Gastroesophageal sphincter (tissue), 4 donors: ENCODE measurements at regions not wholly inside any gene's neighbourhood (a gene's known extent, or its start where the extent isn't known, plus 50 kb on each side); places are given as distances from the start of the nearest gene placed in this dataset.

Source experiments
- ATAC-seq: fragments of 150-250 bp; one replicate; pipeline ENCODE4 v1.9.1; 2016; ENCODE audit warnings: mild to moderate bottlenecking, moderate library complexity
- H3K27ac ChIP-seq, 4 donors: fragments of 200-600 bp; sonication (generic) in 3 of 4; 1 replicate in 3 of 4; 2 replicates in 1 of 4; pipeline ENCODE4 v1.5.1; 2016 to 2019
- H3K27me3 ChIP-seq: fragments of 200-600 bp; sonication (generic); one replicate; pipeline ENCODE4 v1.5.1; 2019
- H3K36me3 ChIP-seq, 2 donors: fragments of 200-600 bp; sonication (generic); one replicate each; pipeline ENCODE4 v1.5.1; 2019; ENCODE audit warnings: control low read depth in 1 of 2
- H3K4me1 ChIP-seq, 3 donors: fragments of 200-600 bp; sonication (generic); 1 replicate in 2 of 3; 2 replicates in 1 of 3; pipeline ENCODE4 v1.5.1; 2016 to 2019; ENCODE audit warnings: control low read depth in 2 of 3
- H3K4me3 ChIP-seq, 2 donors: fragments of 200-600 bp; sonication (generic); one replicate each; pipeline ENCODE4 v1.5.1; 2019; ENCODE audit warnings: mild to moderate bottlenecking in 1 of 2, moderate library complexity in 1 of 2
- H3K9me3 ChIP-seq, 3 donors: fragments of 200-600 bp; sonication (generic); one replicate each; pipeline ENCODE4 v1.5.1; 2017 to 2019; ENCODE audit warnings: control low read depth in 2 of 3
- CTCF ChIP-seq, 4 experiments: fragments of 200-600 bp in 2 of 4; fragments of 450-650 bp in 2 of 4; sonication (generic) in 1 of 4; IDR thresholded peaks; one replicate each; pipeline ENCODE4 v1.5.1; 2017 to 2019; ENCODE audit warnings: antibody characterized with exemption in 4 of 4, mild to moderate bottlenecking in 2 of 4, moderate library complexity in 2 of 4
- EP300 ChIP-seq: sonication (generic); formaldehyde crosslinking; IDR thresholded peaks from one replicate; pipeline ENCODE4 v1.6.1; 2017; ENCODE audit warnings: antibody characterized with exemption, mild to moderate bottlenecking
- POLR2A ChIP-seq, 2 donors: fragments of 450-650 bp; IDR thresholded peaks; one replicate each; pipeline ENCODE4 v1.6.1; 2017; ENCODE audit warnings: antibody characterized with exemption in 2 of 2, mild to moderate bottlenecking in 2 of 2, moderate library complexity in 1 of 2
- POLR2AphosphoS5 ChIP-seq: sonication (generic); formaldehyde crosslinking; IDR thresholded peaks from one replicate; pipeline ENCODE4 v1.6.1; 2017; ENCODE audit warnings: antibody characterized with exemption
- WGBS, 2 donors: methylation state at CpG; one replicate each; pipeline ENCODE4 v1.1.5; 2018; ENCODE audit warnings: low coverage in 1 of 2; 5-methylcytosine and 5-hydroxymethylcytosine counted together

- ATAC-seq, result no peak
- H3K27me3 ChIP-seq, result no peaks in the 10 kb centered on the region
- H3K27ac ChIP-seq, result no peak overlapping the region
- H3K4me1 ChIP-seq, result no peaks in the 10 kb centered on the region
- no peaks in the 10 kb centered on the region for H3K9me3 ChIP-seq
- no peak overlapping the region for H3K4me3 ChIP-seq
- WGBS, 2 donors, result 17 to 28% methylated on average over 2 of the region's 2 CpGs
- H3K36me3 ChIP-seq, result no peaks in the 10 kb centered on the region
- TF ChIP-seq EP300 (no peak), CTCF (IDR thresholded peaks at IDR 0.05) (no peak), POLR2AphosphoS5 (no peak), POLR2A (IDR thresholded peaks at IDR 0.05) (no peak)
Measured at GRCh38 chr6:153539602-153540001, 408.5 kb upstream of the RGS17 start.

GRCh38 chr6:153538491-153538890, 407.4 kb upstream of the RGS17 start:
- WGBS, 2 donors, result 59 to 76% methylated on average over 1 of the region's 1 CpG
- H3K27me3 ChIP-seq, result no peaks in the 10 kb centered on the region
- no peaks in the 10 kb centered on the region for H3K4me1 ChIP-seq
- H3K9me3 ChIP-seq, result no peaks in the 10 kb centered on the region
- no peak overlapping the region for H3K27ac ChIP-seq
- no peak for ATAC-seq
- no peak for TF ChIP-seq CTCF (IDR thresholded peaks at IDR 0.05)
- TF ChIP-seq POLR2A (IDR thresholded peaks at IDR 0.05), result no peak
- TF ChIP-seq EP300, result no peak
- no peak for TF ChIP-seq POLR2AphosphoS5
- no peaks in the 10 kb centered on the region for H3K36me3 ChIP-seq
- no peak overlapping the region for H3K4me3 ChIP-seq

GRCh38 chr6:153537422-153537821, 406.3 kb upstream of the RGS17 start:
- H3K36me3 ChIP-seq, result no peaks in the 10 kb centered on the region
- no peak for ATAC-seq
- TF ChIP-seq POLR2A (IDR thresholded peaks at IDR 0.05) (no peak), CTCF (IDR thresholded peaks at IDR 0.05) (no peak), POLR2AphosphoS5 (no peak), EP300 (no peak)
- WGBS, 2 donors, result 58% methylated on average over 1 of the region's 1 CpG; no CpG with 5 or more reads in 1 of the 2 donors
- H3K27me3 ChIP-seq, result no peaks in the 10 kb centered on the region
- H3K4me3 ChIP-seq, result no peak overlapping the region
- H3K9me3 ChIP-seq, result no peaks in the 10 kb centered on the region
- no peaks in the 10 kb centered on the region for H3K4me1 ChIP-seq
- H3K27ac ChIP-seq, result no peak overlapping the region

GRCh38 chr6:153526479-153526878, 395.4 kb upstream of the RGS17 start:
- 61 to 89% methylated on average over 3 of the region's 3 CpGs for WGBS, 2 donors

More at GRCh38 chr6:153526479-153526878, 395.4 kb upstream of the RGS17 start:
- Histone ChIP-seq H3K4me3 (no peak overlapping the region), H3K27me3 (no peaks in the 10 kb centered on the region), H3K36me3 (no peaks in the 10 kb centered on the region), H3K4me1 (no peaks in the 10 kb centered on the region), H3K27ac (no peak overlapping the region), H3K9me3 (no peaks in the 10 kb centered on the region)
- TF ChIP-seq CTCF (IDR thresholded peaks at IDR 0.05) (no peak), POLR2A (IDR thresholded peaks at IDR 0.05) (no peak), POLR2AphosphoS5 (no peak), EP300 (no peak)
- no peak for ATAC-seq
